Spleen (tissue), 7 donors: ENCODE measurements at regions not wholly inside any gene's neighbourhood (a gene's known extent, or its start where the extent isn't known, plus 50 kb on each side); places are given as distances from the start of the nearest gene placed in this dataset.
"Not testable (repeated sequence)": the region's sequence is repeated elsewhere in the genome, so short reads cannot be mapped to it uniquely, and the experiment has no call there.

Experiments used
- CTCF ChIP-seq, 11 experiments: fragments of 200-600 bp in 7 of 11; fragments of 450-650 bp in 4 of 11; sonication (generic) in 4 of 11; IDR thresholded peaks in 8 of 11; conservative IDR thresholded peaks in 3 of 11; 1 replicate in 7 of 11; 2 replicates in 4 of 11; pipeline versions ENCODE4 v1.4.0 to v1.8.0; 2016 to 2021; ENCODE audit warnings: antibody characterized with exemption in 11 of 11, inconsistent platforms in 4 of 11, mild to moderate bottlenecking in 1 of 11
- POLR2A ChIP-seq, 3 donors: fragments of 450-650 bp; IDR thresholded peaks; one replicate each; pipeline ENCODE4 v1.5.1; 2017; ENCODE audit warnings: antibody characterized with exemption in 3 of 3, mild to moderate bottlenecking in 1 of 3
- POLR2AphosphoS5 ChIP-seq, 3 donors: sonication (generic); formaldehyde crosslinking; IDR thresholded peaks; one replicate each; pipeline ENCODE4 v1.5.1; 2017; ENCODE audit warnings: antibody characterized with exemption in 3 of 3
- donor health status: DM: no; HTN: no; CAD: no; lungs with moderate emphysema.
- donor health status: DM: no; HTN: no; CAD: no.
- donor health status: DM: no; HTN: no; CAD: no.

- TF ChIP-seq POLR2AphosphoS5 (IDR thresholded peaks at IDR 0.05); CTCF (IDR thresholded peaks at IDR 0.05 in 8 of 11, conservative IDR thresholded peaks at IDR 0.05 in 3 of 11); POLR2A (IDR thresholded peaks at IDR 0.05): not testable (repeated sequence)
Observed at GRCh38 chr21:28837426-28837825, 155.3 kb downstream of the LTN1 start.
